H1 (cell line): ENCODE measurements at regions not wholly inside any gene's neighbourhood (a gene's known extent, or its start where the extent isn't known, plus 50 kb on each side); places are given as distances from the start of the nearest gene placed in this dataset.

Experiments used
- ATF2 ChIP-seq: IDR thresholded peaks from 2 replicates; pipeline ENCODE4 v1.6.1; 2012; ENCODE audit warnings: low read length, inconsistent platforms
- KDM4A ChIP-seq: IDR thresholded peaks from one replicate; pipeline ENCODE4 v1.7.1; 2012; ENCODE audit warnings: low read depth, mild to moderate bottlenecking, moderate library complexity, low read length, inconsistent platforms; ENCODE audit not compliant: severe bottlenecking

- TF ChIP-seq ATF2 = no peak
- TF ChIP-seq KDM4A = no peak
Measured at GRCh38 chr22:48356731-48357130, 1470.9 kb downstream of the BRD1 start (continued).
